H9 (cell line): ENCODE measurements at regions not wholly inside any gene's neighbourhood (a gene's known extent, or its start where the extent isn't known, plus 50 kb on each side); places are given as distances from the start of the nearest gene placed in this dataset.

ENCODE experiments used
- DNase-seq: peaks from one replicate; pipeline ENCODE4 v3.0.0-alpha.2; 2017
- H2AFZ ChIP-seq: one replicate; pipeline ENCODE4 v1.6.1; 2013; ENCODE audit warnings: mild to moderate bottlenecking, low read length, control low read depth, moderate library complexity
- H2AK5ac ChIP-seq: 2 replicates; pipeline ENCODE4 v1.6.1; 2013; ENCODE audit warnings: low read length, control low read depth, mixed read lengths; ENCODE audit not compliant: insufficient read length
- H2BK120ac ChIP-seq: one replicate; pipeline ENCODE4 v1.6.1; 2013; ENCODE audit warnings: low read depth, mild to moderate bottlenecking, low read length, control low read depth, inconsistent platforms; ENCODE audit not compliant: poor library complexity, severe bottlenecking
- H2BK12ac ChIP-seq: 2 replicates; pipeline ENCODE4 v1.6.1; 2013; ENCODE audit warnings: low read length, control low read depth, mixed read lengths, low read depth; ENCODE audit not compliant: insufficient read length
- H2BK15ac ChIP-seq: 2 replicates; pipeline ENCODE4 v1.6.1; 2013; ENCODE audit warnings: low read depth, low read length, control low read depth
- H2BK20ac ChIP-seq: one replicate; pipeline ENCODE4 v1.6.1; 2013; ENCODE audit warnings: low read depth, mild to moderate bottlenecking, low read length, control low read depth, inconsistent platforms; ENCODE audit not compliant: poor library complexity, severe bottlenecking
- H2BK5ac ChIP-seq: 2 replicates; pipeline ENCODE4 v1.6.1; 2013; ENCODE audit warnings: low read length, control low read depth, mixed read lengths; ENCODE audit not compliant: insufficient read length
- H3K14ac ChIP-seq: 2 replicates; pipeline ENCODE4 v1.6.1; 2013; ENCODE audit warnings: low read length, control low read depth; ENCODE audit not compliant: insufficient read depth
- H3K18ac ChIP-seq: 2 replicates; pipeline ENCODE4 v1.6.1; 2013; ENCODE audit warnings: low read depth, mild to moderate bottlenecking, mixed read lengths, low read length, control low read depth; ENCODE audit not compliant: insufficient read length
- H3K23ac ChIP-seq: 2 replicates; pipeline ENCODE4 v1.6.1; 2013; ENCODE audit warnings: low read length, control low read depth, mixed read lengths, low read depth; ENCODE audit not compliant: insufficient read length
- H3K23me2 ChIP-seq: 2 replicates; pipeline ENCODE4 v1.6.1; 2013; ENCODE audit warnings: low read depth, mild to moderate bottlenecking, mixed read lengths, low read length, control low read depth; ENCODE audit not compliant: insufficient read length, poor library complexity, severe bottlenecking
- H3K27ac ChIP-seq: 2 replicates; pipeline ENCODE4 v1.5.1; 2013; ENCODE audit warnings: low read length, control low read depth, mixed read lengths, low read depth; ENCODE audit not compliant: insufficient read length
- H3K27me3 ChIP-seq: 2 replicates; pipeline ENCODE4 v1.6.1; 2013; ENCODE audit warnings: low read length, control low read depth, inconsistent platforms; ENCODE audit not compliant: insufficient read depth
- H3K4ac ChIP-seq: 2 replicates; pipeline ENCODE4 v1.6.1; 2013; ENCODE audit warnings: low read depth, mild to moderate bottlenecking, control low read depth, inconsistent platforms, low read length, moderate library complexity
- H3K4me1 ChIP-seq: 2 replicates; pipeline ENCODE4 v1.6.1; 2013; ENCODE audit warnings: low read length, control low read depth, inconsistent platforms; ENCODE audit not compliant: insufficient read depth
- H3K4me2 ChIP-seq: 2 replicates; pipeline ENCODE4 v1.6.1; 2013; ENCODE audit warnings: low read length, control low read depth, mixed read lengths; ENCODE audit not compliant: insufficient read length, insufficient read depth
- H3K56ac ChIP-seq: 2 replicates; pipeline ENCODE4 v1.6.1; 2013; ENCODE audit warnings: low read depth, mild to moderate bottlenecking, mixed read lengths, low read length, control low read depth; ENCODE audit not compliant: insufficient read length
- H3K79me1 ChIP-seq: 2 replicates; pipeline ENCODE4 v1.6.1; 2013; ENCODE audit warnings: low read depth, mild to moderate bottlenecking, moderate library complexity, low read length, control low read depth, inconsistent platforms; ENCODE audit not compliant: insufficient read depth, poor library complexity, severe bottlenecking
- H3K79me2 ChIP-seq: 2 replicates; pipeline ENCODE4 v1.6.1; 2013; ENCODE audit warnings: low read length, control low read depth, inconsistent platforms; ENCODE audit not compliant: insufficient read depth
- H3K9ac ChIP-seq: 2 replicates; pipeline ENCODE4 v1.6.1; 2013; ENCODE audit warnings: low read length, control low read depth, mixed read lengths; ENCODE audit not compliant: insufficient read length; ENCODE audit errors: extremely low read depth
- H3K9me3 ChIP-seq: one replicate; pipeline ENCODE4 v1.6.1; 2013; ENCODE audit warnings: low read depth, low read length, inconsistent platforms; ENCODE audit not compliant: control insufficient read depth
- H3T11ph ChIP-seq: one replicate; pipeline ENCODE4 v1.6.1; 2013; ENCODE audit warnings: mild to moderate bottlenecking, low read length, control low read depth, inconsistent platforms
- H4K20me1 ChIP-seq: one replicate; pipeline ENCODE4 v1.6.1; 2013; ENCODE audit not compliant: control insufficient read depth, insufficient read length, insufficient read depth
- H4K5ac ChIP-seq: 2 replicates; pipeline ENCODE4 v1.6.1; 2013; ENCODE audit warnings: low read depth, mild to moderate bottlenecking, mixed read lengths, low read length, control low read depth; ENCODE audit not compliant: insufficient read length
- H4K8ac ChIP-seq: replicated peaks from 2 replicates; pipeline ENCODE4 v1.6.1; 2013; ENCODE audit warnings: low read length, control low read depth, mixed read lengths, low read depth; ENCODE audit not compliant: insufficient read length
- H4K91ac ChIP-seq: 2 replicates; pipeline ENCODE4 v1.6.1; 2013; ENCODE audit warnings: low read depth, mild to moderate bottlenecking, moderate library complexity, mixed read lengths, low read length, control low read depth; ENCODE audit not compliant: insufficient read length
- H3K27ac Mint-ChIP-seq, 3 experiments: 2 replicates in 2 of 3; 3 replicates in 1 of 3; pipeline ENCODE4 v1.8.0; 2020 to 2021; ENCODE audit warnings: mixed read lengths in 3 of 3, mild to moderate bottlenecking in 1 of 3, moderate library complexity in 1 of 3
- H3K27me3 Mint-ChIP-seq: 2 replicates; pipeline ENCODE4 v1.8.0; 2021; ENCODE audit warnings: low read depth, mild to moderate bottlenecking, moderate library complexity, mixed read lengths
- H3K36me3 Mint-ChIP-seq, 3 experiments: 2 replicates in 2 of 3; 3 replicates in 1 of 3; pipeline ENCODE4 v1.8.0; 2020 to 2021; ENCODE audit warnings: low read depth in 3 of 3, mixed read lengths in 3 of 3; ENCODE audit not compliant: insufficient read depth in 1 of 3
- H3K4me1 Mint-ChIP-seq, 2 experiments: 2 replicates each; pipeline ENCODE4 v1.8.0; 2020; ENCODE audit warnings: mixed read lengths in 2 of 2
- H3K4me3 Mint-ChIP-seq, 2 experiments: 2 replicates in 1 of 2; 3 replicates in 1 of 2; pipeline ENCODE4 v1.8.0; 2020 to 2021; ENCODE audit warnings: mild to moderate bottlenecking in 2 of 2, mixed read lengths in 2 of 2, moderate library complexity in 1 of 2
- H3K9me3 Mint-ChIP-seq, 2 experiments: 2 replicates in 1 of 2; 3 replicates in 1 of 2; pipeline ENCODE4 v1.8.0; 2020; ENCODE audit warnings: mild to moderate bottlenecking in 2 of 2, mixed read lengths in 2 of 2, moderate library complexity in 1 of 2
- CTCF ChIP-seq: fragments of 200-600 bp; sonication (generic); conservative IDR thresholded peaks from 3 replicates; pipeline ENCODE4 v1.8.0; 2021; ENCODE audit warnings: antibody characterized with exemption, mild to moderate bottlenecking
- WGBS: extraction: QIAGEN DNeasy Blood & Tissue Kit; methylation state at CpG from one replicate; pipeline ENCODE4 v1.1.7; 2013; ENCODE audit warnings: missing lambda C conversion rate, low lambda C conversion rate, mixed read lengths; ENCODE audit not compliant: insufficient read length; ENCODE audit errors: extremely low coverage; 5-methylcytosine and 5-hydroxymethylcytosine counted together

GRCh38 chr5:54634089-54634488 lies 116.5 kb downstream of the SNX18 start:
- Mint-ChIP-seq H3K27ac (no peak overlapping the region; a peak in 1 of 7 replicates), H3K9me3 (no peaks in the 10 kb centered on the region; a peak in 2 of 5 replicates), H3K4me1 (peaks cover 8 to 14% of the 10 kb centered on the region in 2 experiments), H3K27me3 (no peaks in the 10 kb centered on the region; the same call in 1 of the 2 replicates), H3K4me3 (no peak overlapping the region), H3K36me3 (no peaks in the 10 kb centered on the region)
- no peak overlapping the region for H3K23ac ChIP-seq
- H3K14ac ChIP-seq: no peak overlapping the region
- H4K91ac ChIP-seq: no peak overlapping the region
- H4K5ac ChIP-seq: no peak overlapping the region
- no peak overlapping the region for H3K27ac ChIP-seq
- no peaks in the 10 kb centered on the region for H4K20me1 ChIP-seq
- H2BK20ac ChIP-seq: no peak overlapping the region
- H2BK5ac ChIP-seq: no peak overlapping the region
- no peaks in the 10 kb centered on the region for H3K23me2 ChIP-seq
- no peak overlapping the region for H3K4me2 ChIP-seq
- H3K18ac ChIP-seq: no peak overlapping the region
- H2BK120ac ChIP-seq: no peak overlapping the region
- no peak overlapping the region for H3K4ac ChIP-seq
- H3T11ph ChIP-seq: no peak overlapping the region
- no peaks in the 10 kb centered on the region for H3K9me3 ChIP-seq
- H2BK12ac ChIP-seq: no peak overlapping the region
- no peaks in the 10 kb centered on the region for H3K79me2 ChIP-seq
- WGBS: no CpG with 5 or more reads among the region's 1 CpG
- TF ChIP-seq CTCF: no peak
- no peak overlapping the region for H3K9ac ChIP-seq
- no peak overlapping the region for H2BK15ac ChIP-seq
- no peak overlapping the region for H2AK5ac ChIP-seq
- no peak overlapping the region for H4K8ac ChIP-seq
- no peak for DNase-seq
- no peaks in the 10 kb centered on the region for H3K79me1 ChIP-seq
- H3K27me3 ChIP-seq: no peaks in the 10 kb centered on the region
- H2AFZ ChIP-seq: no peak overlapping the region
- 0 out of 2 replicates have a peak, but pooled peaks cover 2% of the 10 kb centered on the region for H3K4me1 ChIP-seq
- H3K56ac ChIP-seq: no peak overlapping the region
